ENCODE measurements at regions not wholly inside any gene's neighbourhood (a gene's known extent, or its start where the extent isn't known, plus 50 kb on each side); places are given as distances from the start of the nearest gene placed in this dataset.

GRCh38 chr21:23982546-23982945 is 1624.7 kb downstream of the MRPL39 start:
- TF ChIP-seq GATA2 (IDR thresholded peaks at IDR 0.05; ENCODE audit: low read depth, low read length), result no peak
- no peak for TF ChIP-seq GATA3 (IDR thresholded peaks at IDR 0.05; ENCODE audit: low read depth, low read length)

DNA sequence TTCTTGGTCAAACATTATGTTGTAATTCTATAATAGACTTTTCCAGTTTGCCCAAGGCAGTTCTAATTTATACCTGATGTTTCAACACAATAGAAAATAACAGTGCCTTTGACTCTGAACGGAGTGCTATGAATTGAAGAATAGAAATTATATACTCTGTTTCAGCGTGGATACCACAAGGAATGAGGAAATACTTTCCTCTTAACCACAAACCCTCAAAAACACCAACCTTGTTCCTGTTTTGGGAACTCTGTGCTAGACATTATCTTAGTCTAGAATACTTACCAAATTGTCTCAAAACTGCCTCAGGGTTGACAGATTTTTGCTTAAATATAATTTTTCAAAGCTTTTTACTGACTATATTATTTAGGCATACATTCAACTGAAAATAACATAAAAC is 1629.3 kb downstream of the MRPL39 start:
- TF ChIP-seq GATA3 (IDR thresholded peaks at IDR 0.05; ENCODE audit: low read depth, low read length) (no peak), GATA2 (IDR thresholded peaks at IDR 0.05; ENCODE audit: low read depth, low read length) (no peak)

GRCh38 chr21:23968722-23969647 is 1638.3 kb downstream of the MRPL39 start:
- TF ChIP-seq GATA2 (IDR thresholded peaks at IDR 0.05; ENCODE audit: low read depth, low read length) (no peak), GATA3 (IDR thresholded peaks at IDR 0.05; ENCODE audit: low read depth, low read length) (no peak)

DNA sequence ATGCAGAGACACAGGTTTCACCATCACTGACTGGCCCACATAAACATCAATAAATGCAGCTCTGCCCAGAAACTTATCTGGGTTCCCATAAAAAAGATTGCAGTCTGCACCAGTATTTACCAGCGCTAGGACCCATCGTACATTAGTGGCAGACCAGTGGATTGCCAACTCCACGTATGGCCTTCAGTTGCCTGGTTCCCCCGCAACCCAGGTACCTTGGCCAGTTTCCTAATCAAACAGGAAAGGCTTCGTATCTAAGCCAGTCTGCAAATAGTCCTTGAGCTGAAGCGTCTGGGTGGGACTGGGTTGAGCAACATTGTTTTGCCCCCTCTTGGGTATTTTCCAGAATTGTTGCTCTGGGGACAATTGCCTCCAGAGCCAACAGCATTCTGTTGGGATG is 1639.3 kb downstream of the MRPL39 start:
- TF ChIP-seq GATA2 (IDR thresholded peaks at IDR 0.05; ENCODE audit: low read depth, low read length) (no peak), GATA3 (IDR thresholded peaks at IDR 0.05; ENCODE audit: low read depth, low read length) (no peak)

- no peak for TF ChIP-seq GATA2 (IDR thresholded peaks at IDR 0.05; ENCODE audit: low read depth, low read length)
- no peak for TF ChIP-seq GATA3 (IDR thresholded peaks at IDR 0.05; ENCODE audit: low read depth, low read length)
Measured at GRCh38 chr21:23963454-23963853, 1643.8 kb downstream of the MRPL39 start.

- TF ChIP-seq GATA2 (IDR thresholded peaks at IDR 0.05; ENCODE audit: low read depth, low read length), result no peak
- no peak for TF ChIP-seq GATA3 (IDR thresholded peaks at IDR 0.05; ENCODE audit: low read depth, low read length)
Measured at GRCh38 chr21:23960769-23961168, 1646.5 kb downstream of the MRPL39 start.

GRCh38 chr21:23955135-23955843 is 1652.0 kb downstream of the MRPL39 start:
- TF ChIP-seq GATA2 (IDR thresholded peaks at IDR 0.05; ENCODE audit: low read depth, low read length), result no peak
- no peak for TF ChIP-seq GATA3 (IDR thresholded peaks at IDR 0.05; ENCODE audit: low read depth, low read length)

GRCh38 chr21:23952269-23952668 is 1655.0 kb downstream of the MRPL39 start:
- no peak for TF ChIP-seq GATA3 (IDR thresholded peaks at IDR 0.05; ENCODE audit: low read depth, low read length)
- no peak for TF ChIP-seq GATA2 (IDR thresholded peaks at IDR 0.05; ENCODE audit: low read depth, low read length)

DNA sequence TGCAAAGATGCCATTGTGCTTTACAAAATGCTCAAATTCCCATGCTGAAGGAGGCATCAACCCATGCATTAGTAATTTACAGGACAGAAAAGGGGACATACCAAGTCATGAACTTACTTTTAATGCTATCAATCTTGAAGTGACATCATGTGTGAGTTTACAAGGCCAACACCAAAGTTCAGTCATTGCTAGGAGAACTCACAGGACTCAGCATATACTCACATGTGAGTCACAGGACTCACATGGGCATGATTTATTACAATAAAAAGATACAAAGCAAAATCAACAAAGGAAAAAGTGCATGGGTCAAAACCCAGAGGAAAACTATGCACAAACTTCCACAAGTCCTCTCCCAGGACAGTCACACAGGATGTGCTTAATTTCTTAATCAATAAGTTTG is 1656.0 kb downstream of the MRPL39 start:
- no peak for TF ChIP-seq GATA2 (IDR thresholded peaks at IDR 0.05; ENCODE audit: low read depth, low read length)
- no peak for TF ChIP-seq GATA3 (IDR thresholded peaks at IDR 0.05; ENCODE audit: low read depth, low read length)

DNA sequence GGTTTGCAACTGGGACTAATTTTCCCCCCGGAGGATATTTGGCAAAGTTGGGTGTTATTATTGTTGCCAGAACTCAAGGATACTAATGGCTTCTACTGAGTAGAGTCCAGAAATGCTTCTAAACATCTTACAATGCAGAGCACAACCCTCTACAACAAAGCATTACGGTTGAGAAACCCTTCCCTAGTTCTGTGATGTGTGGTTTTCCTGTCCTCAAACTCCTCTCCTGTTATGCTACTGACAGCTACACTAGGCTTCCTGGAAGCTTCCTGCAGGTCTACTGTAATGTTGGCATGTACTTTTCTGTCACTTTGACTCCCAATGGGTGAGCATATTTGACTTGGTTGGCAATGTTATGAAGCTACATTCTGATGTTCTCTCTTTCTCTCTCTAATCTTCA is 1656.9 kb downstream of the MRPL39 start:
- no peak for TF ChIP-seq GATA2 (IDR thresholded peaks at IDR 0.05; ENCODE audit: low read depth, low read length)
- TF ChIP-seq GATA3 (IDR thresholded peaks at IDR 0.05; ENCODE audit: low read depth, low read length), result no peak

GRCh38 chr21:23949493-23949892 is 1657.8 kb downstream of the MRPL39 start:
- TF ChIP-seq GATA3 (IDR thresholded peaks at IDR 0.05; ENCODE audit: low read depth, low read length), result no peak
- no peak for TF ChIP-seq GATA2 (IDR thresholded peaks at IDR 0.05; ENCODE audit: low read depth, low read length)

DNA sequence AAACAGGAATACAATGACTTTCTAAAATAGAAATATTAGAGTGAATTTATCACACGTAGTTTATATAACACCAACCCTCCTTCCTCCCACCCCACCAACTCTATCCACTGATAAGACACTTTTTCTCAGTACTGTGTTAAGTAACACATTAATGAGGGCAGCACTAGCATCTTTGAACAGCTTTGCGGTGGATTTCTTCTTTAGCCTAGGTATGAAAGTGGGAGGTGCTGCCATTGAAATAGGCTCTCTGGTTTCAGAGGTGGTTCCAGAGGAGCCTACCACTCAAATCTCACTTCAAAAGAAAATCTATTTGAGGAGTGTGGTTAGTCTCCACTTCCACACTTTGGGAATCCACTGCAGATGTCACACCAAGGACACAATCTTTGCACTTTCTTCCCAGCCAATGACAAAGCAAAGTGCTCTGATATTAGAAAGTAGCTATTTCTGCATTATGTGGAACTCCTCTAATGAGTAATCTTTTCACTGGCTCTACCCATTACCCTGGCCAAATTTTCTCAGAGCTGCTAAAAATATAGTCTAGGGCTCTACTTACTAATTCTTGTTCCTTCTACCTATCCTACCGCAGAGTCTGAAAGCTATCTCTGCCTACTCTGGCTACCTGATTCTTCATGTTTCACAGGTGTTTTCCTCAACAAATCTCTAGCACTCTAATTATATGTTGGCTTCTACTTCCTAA is 1667.8 kb downstream of the MRPL39 start:
- TF ChIP-seq GATA2 (IDR thresholded peaks at IDR 0.05; ENCODE audit: low read depth, low read length), result no peak
- TF ChIP-seq GATA3 (IDR thresholded peaks at IDR 0.05; ENCODE audit: low read depth, low read length), result no peak

DNA sequence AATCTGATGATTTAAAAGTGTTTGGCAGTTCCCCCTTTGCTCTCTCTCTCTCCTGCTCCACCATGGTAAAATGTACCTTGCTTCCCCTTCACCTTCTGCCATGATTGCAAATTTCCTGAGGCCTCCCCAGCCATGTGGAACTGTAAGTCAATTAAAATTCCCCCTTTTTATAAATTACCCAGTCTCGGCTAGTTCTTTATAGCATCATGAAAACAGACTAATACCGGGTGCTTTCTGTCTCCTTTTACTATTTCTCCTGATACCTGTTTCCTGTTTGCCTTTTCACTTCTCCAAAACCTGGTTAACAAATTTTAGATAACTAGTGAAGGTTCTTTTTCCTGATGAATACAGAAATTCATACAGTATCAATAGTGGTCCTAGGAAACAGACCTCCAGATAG is 1670.3 kb downstream of the MRPL39 start:
- TF ChIP-seq GATA3 (IDR thresholded peaks at IDR 0.05; ENCODE audit: low read depth, low read length) (no peak), GATA2 (IDR thresholded peaks at IDR 0.05; ENCODE audit: low read depth, low read length) (no peak)

- TF ChIP-seq GATA3 (IDR thresholded peaks at IDR 0.05; ENCODE audit: low read depth, low read length) (no peak), GATA2 (IDR thresholded peaks at IDR 0.05; ENCODE audit: low read depth, low read length) (no peak)
Measured at GRCh38 chr21:23936224-23936623, 1671.1 kb downstream of the MRPL39 start.
